IMR-90 (cell line): ENCODE measurements at regions not wholly inside any gene's neighbourhood (a gene's known extent, or its start where the extent isn't known, plus 50 kb on each side); places are given as distances from the start of the nearest gene placed in this dataset.

ENCODE experiments used
- BHLHE40 ChIP-seq: fragments of 150-350 bp; IDR thresholded peaks from 2 replicates; pipeline ENCODE4 v1.6.1; 2016; ENCODE audit warnings: mild to moderate bottlenecking, low read depth, low read length
- CEBPB ChIP-seq: IDR thresholded peaks from 2 replicates; pipeline ENCODE4 v1.6.1; 2012; ENCODE audit warnings: low read depth, low read length, improper control_type of control experiment
- CHD1 ChIP-seq: IDR thresholded peaks from 2 replicates; pipeline ENCODE4 v1.6.1; 2012; ENCODE audit warnings: low read depth, low read length, improper control_type of control experiment
- CTCF ChIP-seq: conservative IDR thresholded peaks from 2 replicates; pipeline ENCODE4 v1.5.1; 2012; ENCODE audit warnings: mild to moderate bottlenecking, low read depth, low read length, improper control_type of control experiment
- FOS ChIP-seq: fragments of 150-350 bp; IDR thresholded peaks from 2 replicates; pipeline ENCODE4 v1.6.1; 2016; ENCODE audit warnings: low read depth, low read length
- MAFK ChIP-seq: IDR thresholded peaks from 2 replicates; pipeline ENCODE4 v1.6.1; 2012; ENCODE audit warnings: low read depth, low read length, improper control_type of control experiment
- MXI1 ChIP-seq: IDR thresholded peaks from 2 replicates; pipeline ENCODE4 v1.6.1; 2012; ENCODE audit warnings: low read depth, mild to moderate bottlenecking, low read length, moderate library complexity, borderline replicate concordance
- POLR2A ChIP-seq: IDR thresholded peaks from 2 replicates; pipeline ENCODE4 v1.6.1; 2012; ENCODE audit warnings: mild to moderate bottlenecking, low read depth, low read length
- RAD21 ChIP-seq: IDR thresholded peaks from 2 replicates; pipeline ENCODE4 v1.6.1; 2012; ENCODE audit warnings: low read length, improper control_type of control experiment

- TF ChIP-seq CTCF, result no peak
- no peak for TF ChIP-seq POLR2A
- TF ChIP-seq BHLHE40, result no peak
- TF ChIP-seq FOS, result no peak
- no peak for TF ChIP-seq MXI1
- TF ChIP-seq RAD21, result no peak
- no peak for TF ChIP-seq MAFK
- TF ChIP-seq CEBPB, result peak; percentile 46; the same call in 1 of the 2 replicates
- TF ChIP-seq CHD1, result no peak
These were observed 369.2 kb downstream of the NSUN3 start for GRCh38 chr3:94431876-94432570.
